Suprapubic skin (tissue), 4 donors: ENCODE measurements at regions not wholly inside any gene's neighbourhood (a gene's known extent, or its start where the extent isn't known, plus 50 kb on each side); places are given as distances from the start of the nearest gene placed in this dataset.
"Not testable (repeated sequence)": the region's sequence is repeated elsewhere in the genome, so short reads cannot be mapped to it uniquely, and the experiment has no call there.

Source experiments
- CTCF ChIP-seq, 2 donors: fragments of 200-600 bp in 1 of 2; fragments of 450-650 bp in 1 of 2; sonication (generic) in 1 of 2; IDR thresholded peaks; one replicate each; pipeline ENCODE4 v1.5.1; 2016 to 2019; ENCODE audit warnings: antibody characterized with exemption in 2 of 2, mild to moderate bottlenecking in 1 of 2, moderate library complexity in 1 of 2
- EP300 ChIP-seq: sonication (generic); formaldehyde crosslinking; IDR thresholded peaks from one replicate; pipeline ENCODE4 v1.6.1; 2017; ENCODE audit warnings: antibody characterized with exemption
- POLR2A ChIP-seq, 2 donors: fragments of 450-650 bp; IDR thresholded peaks; one replicate each; pipeline ENCODE4 v1.6.1; 2017; ENCODE audit warnings: antibody characterized with exemption in 2 of 2, mild to moderate bottlenecking in 2 of 2, moderate library complexity in 2 of 2
- POLR2AphosphoS5 ChIP-seq, 3 donors: sonication (generic); formaldehyde crosslinking; IDR thresholded peaks; one replicate each; pipeline ENCODE4 v1.6.1; 2017; ENCODE audit warnings: antibody characterized with exemption in 3 of 3

GRCh38 chr13:23127540-23127939, 53.2 kb upstream of the SGCG start:
- not testable (repeated sequence) for TF ChIP-seq CTCF (IDR thresholded peaks at IDR 0.05); POLR2A (IDR thresholded peaks at IDR 0.05); POLR2AphosphoS5 (IDR thresholded peaks at IDR 0.05); EP300
